Neural crest cell (in vitro differentiated cells): ENCODE measurements at regions not wholly inside any gene's neighbourhood (a gene's known extent, or its start where the extent isn't known, plus 50 kb on each side); places are given as distances from the start of the nearest gene placed in this dataset.

ENCODE experiments used
- DNase-seq: peaks from one replicate; pipeline ENCODE4 v3.0.0; 2021; ENCODE audit warnings: low read depth, mixed read lengths, low spot score
- H3K27ac Mint-ChIP-seq: one replicate; pipeline ENCODE4 v1.8.0; 2021; ENCODE audit warnings: mild to moderate bottlenecking, mixed read lengths; ENCODE audit not compliant: unreplicated experiment
- H3K27me3 Mint-ChIP-seq: 2 replicates; pipeline ENCODE4 v1.8.0; 2021; ENCODE audit warnings: low read depth, mild to moderate bottlenecking, mixed read lengths
- H3K36me3 Mint-ChIP-seq: 2 replicates; pipeline ENCODE4 v1.8.0; 2021; ENCODE audit warnings: low read depth, mild to moderate bottlenecking, mixed read lengths
- H3K4me1 Mint-ChIP-seq: 2 replicates; pipeline ENCODE4 v1.8.0; 2021; ENCODE audit warnings: mixed read lengths
- H3K4me3 Mint-ChIP-seq: one replicate; pipeline ENCODE4 v1.8.0; 2021; ENCODE audit warnings: mild to moderate bottlenecking, mixed read lengths
- H3K9me3 Mint-ChIP-seq: 2 replicates; pipeline ENCODE4 v1.8.0; 2021; ENCODE audit warnings: mixed read lengths
- TF ChIP-seq, protein P1 (sequence below): fragments of 200-600 bp; sonication (generic); conservative IDR thresholded peaks from 2 replicates; pipeline ENCODE4 v1.5.0; 2021; ENCODE audit warnings: antibody characterized with exemption, mild to moderate bottlenecking

DNA sequence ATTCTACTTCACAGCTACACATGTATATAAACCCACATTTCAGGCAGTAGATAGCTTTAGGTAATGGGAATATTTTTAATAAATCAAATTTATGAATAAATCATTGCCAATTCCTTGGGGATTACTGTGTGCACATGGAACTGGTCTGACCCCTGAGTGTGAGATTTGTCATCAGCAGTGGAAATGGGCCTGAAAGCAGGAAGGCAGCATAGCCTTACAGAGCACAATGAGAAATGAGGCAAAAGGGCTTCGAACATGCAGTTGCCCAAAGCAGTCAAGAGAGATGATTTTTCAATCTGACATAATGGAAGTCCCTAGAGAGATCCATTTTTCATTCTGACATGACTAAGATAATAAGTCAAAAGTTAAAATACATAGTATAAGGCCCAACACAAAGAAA is 599.2 kb downstream of the TUSC7 start:
- DNase-seq: no peak
- TF ChIP-seq, protein P1, sequence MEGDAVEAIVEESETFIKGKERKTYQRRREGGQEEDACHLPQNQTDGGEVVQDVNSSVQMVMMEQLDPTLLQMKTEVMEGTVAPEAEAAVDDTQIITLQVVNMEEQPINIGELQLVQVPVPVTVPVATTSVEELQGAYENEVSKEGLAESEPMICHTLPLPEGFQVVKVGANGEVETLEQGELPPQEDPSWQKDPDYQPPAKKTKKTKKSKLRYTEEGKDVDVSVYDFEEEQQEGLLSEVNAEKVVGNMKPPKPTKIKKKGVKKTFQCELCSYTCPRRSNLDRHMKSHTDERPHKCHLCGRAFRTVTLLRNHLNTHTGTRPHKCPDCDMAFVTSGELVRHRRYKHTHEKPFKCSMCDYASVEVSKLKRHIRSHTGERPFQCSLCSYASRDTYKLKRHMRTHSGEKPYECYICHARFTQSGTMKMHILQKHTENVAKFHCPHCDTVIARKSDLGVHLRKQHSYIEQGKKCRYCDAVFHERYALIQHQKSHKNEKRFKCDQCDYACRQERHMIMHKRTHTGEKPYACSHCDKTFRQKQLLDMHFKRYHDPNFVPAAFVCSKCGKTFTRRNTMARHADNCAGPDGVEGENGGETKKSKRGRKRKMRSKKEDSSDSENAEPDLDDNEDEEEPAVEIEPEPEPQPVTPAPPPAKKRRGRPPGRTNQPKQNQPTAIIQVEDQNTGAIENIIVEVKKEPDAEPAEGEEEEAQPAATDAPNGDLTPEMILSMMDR: no peak
- H3K4me1 Mint-ChIP-seq: no peaks in the 10 kb centered on the region
- no peak overlapping the region for H3K4me3 Mint-ChIP-seq
- H3K27ac Mint-ChIP-seq: no peak overlapping the region
- no peaks in the 10 kb centered on the region for H3K9me3 Mint-ChIP-seq
- H3K36me3 Mint-ChIP-seq: no peaks in the 10 kb centered on the region
- no peaks in the 10 kb centered on the region for H3K27me3 Mint-ChIP-seq

DNA sequence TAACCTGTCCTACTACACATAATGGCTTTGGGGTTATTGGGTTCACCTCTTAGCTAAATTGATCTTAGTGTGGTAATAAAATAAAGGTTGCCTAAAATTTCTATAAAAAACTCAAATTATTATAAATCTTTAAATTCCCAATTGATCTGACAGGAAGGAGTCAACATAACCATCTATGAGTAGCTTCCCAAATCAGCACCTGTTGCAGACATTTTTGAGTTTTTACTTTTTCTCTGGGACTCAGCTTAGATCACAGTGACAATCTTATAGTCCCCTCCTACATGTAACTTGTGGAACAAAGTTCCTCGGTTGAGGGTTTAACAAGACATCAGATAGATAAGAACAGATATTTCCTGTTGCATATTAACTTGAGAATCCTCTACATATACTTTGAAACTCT is 601.0 kb downstream of the TUSC7 start:
- H3K27me3 Mint-ChIP-seq: no peaks in the 10 kb centered on the region
- H3K4me3 Mint-ChIP-seq: no peak overlapping the region
- no peak for DNase-seq
- H3K36me3 Mint-ChIP-seq: no peaks in the 10 kb centered on the region
- H3K9me3 Mint-ChIP-seq: no peaks in the 10 kb centered on the region
- no peak overlapping the region for H3K27ac Mint-ChIP-seq
- no peaks in the 10 kb centered on the region for H3K4me1 Mint-ChIP-seq
- TF ChIP-seq, protein P1: no peak

DNA sequence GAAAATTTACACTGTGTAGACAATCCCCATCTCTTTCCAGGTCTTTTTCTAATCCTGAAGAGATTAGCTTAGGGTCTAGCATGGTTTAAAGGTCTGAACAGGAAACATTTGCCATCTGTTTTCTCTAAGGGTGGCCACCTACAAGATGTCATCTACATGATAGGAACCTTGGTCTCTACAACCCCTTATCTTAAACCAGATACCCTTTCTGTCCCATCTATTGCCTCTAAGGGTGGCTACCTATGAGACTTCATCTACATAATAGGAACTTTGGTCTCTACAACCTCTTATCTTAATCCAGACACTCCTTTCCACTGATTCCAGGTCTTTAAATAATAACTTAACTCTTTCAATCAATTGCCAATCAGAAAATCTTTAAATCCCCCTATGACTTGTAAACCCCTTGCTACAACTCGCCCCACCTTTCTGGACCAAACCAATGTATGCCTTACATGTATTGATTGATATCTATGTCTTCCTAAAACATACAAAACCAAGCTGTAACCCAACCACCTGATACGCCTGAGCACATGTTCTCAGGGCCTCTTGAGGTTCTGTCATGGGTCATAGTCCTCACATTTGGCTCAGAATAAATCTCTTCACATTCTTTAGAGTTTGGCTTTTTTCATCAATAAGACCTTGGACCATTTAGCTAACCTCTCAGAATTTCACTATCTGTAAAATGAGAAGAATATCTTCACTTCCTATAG is 605.0 kb downstream of the TUSC7 start:
- Mint-ChIP-seq H3K9me3 (peaks cover 2% of the 10 kb centered on the region), H3K27me3 (no peaks in the 10 kb centered on the region), H3K36me3 (no peaks in the 10 kb centered on the region), H3K27ac (no peak overlapping the region), H3K4me1 (no peaks in the 10 kb centered on the region), H3K4me3 (no peak overlapping the region)
- no peak for DNase-seq
- TF ChIP-seq, protein P1: no peak

DNA sequence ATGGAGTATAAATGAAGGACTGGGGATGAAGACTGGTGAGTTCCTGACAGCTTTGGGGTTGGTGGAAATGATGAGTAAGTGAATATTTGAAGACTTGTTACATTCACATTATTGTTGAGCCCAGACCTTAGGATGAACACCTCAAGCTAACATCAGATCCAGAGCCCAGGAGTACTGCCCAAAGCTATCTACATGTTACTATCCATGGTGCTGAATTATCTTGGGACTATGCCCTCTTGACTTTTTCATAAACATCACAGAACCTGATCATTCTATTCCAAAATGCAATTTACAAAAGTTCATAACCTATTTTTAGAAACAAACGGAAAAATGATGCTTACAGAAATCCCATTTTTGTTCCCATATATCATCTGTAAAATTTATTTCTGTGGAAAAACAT is 613.3 kb downstream of the TUSC7 start:
- no peak for DNase-seq
- Mint-ChIP-seq H3K27me3 (peaks cover 3% of the 10 kb centered on the region), H3K27ac (no peak overlapping the region), H3K4me3 (no peak overlapping the region), H3K4me1 (no peaks in the 10 kb centered on the region), H3K36me3 (no peaks in the 10 kb centered on the region), H3K9me3 (peaks cover 11% of the 10 kb centered on the region)
- TF ChIP-seq, protein P1: no peak

DNA sequence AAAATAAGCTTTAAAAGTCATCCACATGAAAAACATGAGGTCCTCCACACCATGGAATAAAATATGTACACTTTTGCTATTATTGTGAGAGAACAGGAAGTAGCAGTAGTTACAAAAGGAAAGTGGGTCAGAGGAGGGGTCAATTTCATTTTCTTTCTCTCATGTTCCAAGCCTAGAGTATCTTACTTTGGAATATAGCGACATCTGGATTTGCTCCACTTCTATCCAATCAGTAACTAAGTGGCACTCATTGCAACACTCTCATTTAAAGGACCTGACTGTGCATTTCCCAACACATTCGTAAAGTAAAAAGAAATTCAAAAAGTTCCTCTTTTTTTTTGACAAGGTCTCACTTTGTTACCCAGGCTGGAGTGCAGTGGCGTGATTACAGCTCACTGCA is 637.3 kb downstream of the TUSC7 start:
- Mint-ChIP-seq H3K27me3 (no peaks in the 10 kb centered on the region), H3K4me3 (no peak overlapping the region), H3K4me1 (no peaks in the 10 kb centered on the region), H3K27ac (no peak overlapping the region), H3K36me3 (no peaks in the 10 kb centered on the region), H3K9me3 (no peaks in the 10 kb centered on the region)
- DNase-seq: no peak
- TF ChIP-seq, protein P1: no peak
